Stimulated activated CD8-positive, alpha-beta memory T cell treated with anti-CD3 and anti-CD28 coated beads, Interleukin-4, amount 100 ng/mL, for 4 hours (primary cell): ENCODE measurements at regions not wholly inside any gene's neighbourhood (a gene's known extent, or its start where the extent isn't known, plus 50 kb on each side); places are given as distances from the start of the nearest gene placed in this dataset.
"Not testable (repeated sequence)": the region's sequence is repeated elsewhere in the genome, so short reads cannot be mapped to it uniquely, and the experiment has no call there.

Source experiments
- DNase-seq, 2 donors: peaks; one replicate each; pipeline ENCODE4 v3.0.0-alpha.2; 2020; ENCODE audit warnings: low read depth in 2 of 2, low spot score in 1 of 2

DNA sequence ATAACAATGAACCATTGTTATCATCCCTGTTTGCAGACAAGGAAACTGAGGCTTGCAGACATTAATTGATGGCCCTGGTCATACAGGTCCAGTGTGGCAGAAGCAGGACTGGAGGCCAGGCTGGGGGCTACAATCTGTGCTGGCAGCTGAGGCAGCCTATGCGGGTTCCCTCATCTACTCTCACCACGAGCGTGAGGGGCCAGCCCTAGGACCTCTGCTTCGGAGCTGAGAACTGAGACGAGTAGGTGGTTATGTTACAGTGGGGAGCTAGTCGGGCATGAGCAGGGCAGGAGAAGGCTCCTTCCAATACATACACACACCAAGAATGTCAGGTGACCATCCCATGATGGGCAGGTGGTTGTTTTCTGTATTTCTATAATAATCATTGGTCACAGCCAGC is 82.2 kb upstream of the ASB18 start:
- DNase-seq: no peak

GRCh38 chr2:236348279-236348678 is 84.1 kb upstream of the ASB18 start:
- DNase-seq: no peak

DNA sequence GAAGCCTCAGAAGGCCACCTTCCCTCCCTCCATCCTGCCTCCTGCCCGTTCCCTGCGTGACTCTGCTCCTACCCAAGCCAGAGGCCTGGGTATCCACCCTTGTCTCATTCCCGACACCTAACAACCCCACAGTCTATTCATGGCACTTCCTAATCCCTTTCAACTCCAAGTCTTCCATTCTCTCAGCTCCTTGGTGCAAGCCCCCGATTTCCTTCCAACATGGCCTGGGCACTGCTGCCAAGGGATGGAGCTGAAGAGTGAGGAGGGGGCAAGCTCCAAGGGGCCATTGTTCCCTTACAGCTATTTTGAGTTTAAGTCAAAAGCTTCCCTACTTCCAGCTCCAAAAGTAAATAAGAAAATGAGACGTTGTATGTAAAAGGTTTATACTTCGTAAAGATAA is 84.8 kb upstream of the ASB18 start:
- no peak for DNase-seq

DNA sequence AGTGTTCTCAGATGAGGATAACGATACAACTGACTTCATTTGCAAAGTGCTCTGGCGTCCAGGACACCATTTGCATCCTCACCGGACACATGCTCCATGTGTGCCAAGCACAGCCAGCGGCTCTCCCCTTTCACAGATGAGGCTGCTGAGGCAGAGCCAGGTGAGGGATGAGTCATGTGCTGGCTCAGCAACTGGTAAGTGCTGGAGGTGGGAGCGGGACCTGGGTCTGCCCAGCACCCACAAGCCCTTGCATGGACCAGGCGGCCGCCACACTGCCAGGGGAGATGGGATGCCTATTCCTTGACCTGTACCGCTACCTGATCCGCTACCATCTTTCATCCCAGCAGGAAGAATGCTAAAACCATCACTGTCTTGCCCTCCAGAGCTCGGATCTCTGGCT is 86.2 kb upstream of the ASB18 start:
- no peak for DNase-seq

- DNase-seq: no peak
These were observed 87.8 kb upstream of the ASB18 start for GRCh38 chr2:236351966-236352525.

- DNase-seq: no peak
These were observed 88.8 kb upstream of the ASB18 start for GRCh38 chr2:236352761-236353593.

DNA sequence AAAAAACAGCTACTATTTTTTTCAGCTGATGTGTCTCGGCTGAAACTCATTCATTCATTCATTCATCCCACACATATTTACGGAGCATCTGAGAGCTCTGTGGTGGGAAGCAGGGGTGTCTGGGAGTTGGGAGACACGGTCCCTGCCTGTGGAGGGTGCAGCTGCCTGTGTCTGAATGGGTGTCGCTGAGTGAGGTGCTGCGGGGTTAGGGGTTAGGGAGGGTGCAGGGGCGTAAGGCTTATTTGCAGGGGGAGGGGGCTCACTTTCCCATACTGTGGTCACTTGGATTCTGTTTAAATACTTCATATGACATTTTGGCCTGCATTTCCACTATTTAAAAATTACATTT is 89.4 kb upstream of the ASB18 start:
- no peak for DNase-seq

GRCh38 chr2:236354056-236354940 is 90.1 kb upstream of the ASB18 start:
- DNase-seq: no peak

- no peak for DNase-seq
These were observed 90.9 kb upstream of the ASB18 start for GRCh38 chr2:236354973-236355595.

DNA sequence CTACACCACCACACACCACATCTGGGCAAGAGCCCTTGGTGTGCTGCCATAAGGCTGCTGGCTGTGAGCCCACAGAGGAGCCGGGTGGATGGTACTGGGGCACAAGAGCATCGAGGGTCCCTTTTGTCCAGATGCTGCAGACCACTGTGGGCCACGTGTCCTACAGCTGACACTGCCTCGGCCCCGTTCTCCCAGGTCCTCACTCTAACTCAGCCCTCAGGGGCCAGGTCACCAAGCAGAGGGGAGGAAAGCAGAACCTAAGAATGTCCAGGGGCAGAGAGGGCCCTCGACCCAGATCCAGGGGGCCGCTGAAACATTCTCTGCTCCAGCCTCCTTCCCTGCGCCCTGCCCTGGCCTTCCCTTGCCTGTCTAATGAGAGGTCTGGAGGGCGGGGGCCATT is 91.7 kb upstream of the ASB18 start:
- DNase-seq: no peak

GRCh38 chr2:236356321-236356720 is 92.1 kb upstream of the ASB18 start:
- not testable (repeated sequence) for DNase-seq

- not testable (repeated sequence) for DNase-seq
These were observed 94.3 kb upstream of the ASB18 start for GRCh38 chr2:236358482-236358881.

DNA sequence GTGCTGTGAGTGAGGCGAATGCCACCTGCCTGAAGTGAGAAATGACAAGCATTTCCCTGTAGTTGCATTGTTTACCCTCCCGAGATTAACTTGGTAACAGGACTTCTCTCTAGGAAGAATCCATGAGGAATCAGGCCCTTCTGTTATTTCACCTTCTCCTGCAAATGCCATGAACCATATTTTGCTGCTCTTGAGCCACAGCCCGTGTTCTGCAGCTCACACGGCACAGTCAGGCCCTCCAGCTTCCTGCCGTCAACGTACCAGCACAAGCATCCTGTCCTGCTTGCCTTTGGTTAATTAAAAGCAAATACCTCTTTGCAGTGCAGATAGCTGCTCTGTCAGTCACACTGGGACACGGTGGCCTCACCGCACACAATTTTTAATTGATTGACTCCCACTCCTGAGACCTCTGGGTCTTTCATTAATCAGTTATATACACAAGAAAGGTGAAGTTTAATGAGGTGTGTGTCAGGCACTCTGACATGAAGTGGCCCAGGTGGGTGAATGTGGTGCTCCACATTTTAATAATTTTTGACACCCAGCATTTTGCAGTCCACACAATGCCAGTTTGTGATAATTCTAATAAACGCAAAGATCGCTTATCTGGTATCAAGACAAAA is 95.3 kb upstream of the ASB18 start:
- no peak for DNase-seq

DNA sequence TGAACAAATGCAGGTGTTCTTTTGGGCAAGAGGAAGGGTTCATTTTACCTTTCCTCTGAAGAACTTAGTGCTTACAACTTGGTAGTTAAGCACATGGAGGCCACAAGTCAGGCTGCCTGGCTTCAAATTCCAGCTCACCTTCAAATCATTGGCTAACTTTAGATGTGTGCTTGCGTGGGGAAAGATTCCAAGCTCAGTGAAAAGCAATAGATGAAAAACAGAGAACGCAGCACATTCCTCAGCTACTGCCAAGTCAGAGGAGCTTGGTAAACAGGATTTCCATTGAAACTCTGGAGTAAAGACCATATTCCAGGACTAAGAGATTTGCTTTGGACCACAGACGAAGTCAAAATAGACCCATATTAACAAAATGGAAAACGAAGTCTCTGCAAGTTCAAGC is 96.3 kb upstream of the ASB18 start:
- DNase-seq: no peak

GRCh38 chr2:236363711-236364277 is 99.6 kb upstream of the ASB18 start:
- DNase-seq: no peak

DNA sequence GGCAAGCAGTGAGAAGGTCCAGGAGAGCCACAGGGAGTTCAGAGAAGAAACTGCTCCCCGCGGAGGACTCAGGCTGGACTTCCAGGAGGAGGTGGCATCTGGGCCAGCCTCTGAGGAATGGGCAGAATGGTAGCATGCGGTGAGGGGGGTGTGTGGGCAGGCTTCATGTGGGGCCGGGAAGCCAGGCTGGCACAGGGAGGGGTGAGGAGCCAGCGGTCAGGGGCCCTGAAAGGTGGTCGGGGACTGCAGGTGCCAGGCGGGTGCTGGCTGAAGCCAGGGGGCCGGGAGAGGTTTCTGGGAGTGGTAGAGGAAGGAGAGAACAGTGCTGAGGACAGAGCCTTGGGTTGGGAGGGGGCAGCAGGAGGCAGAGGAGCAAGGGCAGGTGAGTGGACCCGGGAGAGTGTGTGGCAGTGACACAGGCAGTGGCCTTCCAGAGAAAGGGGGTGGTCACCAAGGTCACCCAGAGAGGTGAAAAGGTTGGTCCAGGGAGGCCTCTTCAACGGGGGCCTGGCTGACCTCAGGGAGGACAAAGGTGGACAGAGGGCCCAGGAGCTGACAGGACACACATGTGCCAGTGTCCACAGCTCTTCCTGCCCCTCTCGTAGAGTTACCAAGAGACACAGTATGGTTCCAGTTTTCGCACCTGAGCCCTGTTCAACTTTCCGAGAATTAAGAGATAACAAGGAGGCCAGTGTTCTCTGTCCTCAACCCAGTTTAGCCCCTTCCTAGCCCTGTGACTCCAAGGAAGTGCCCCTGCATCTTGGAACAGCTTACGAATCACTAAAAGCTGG is 101.2 kb upstream of the ASB18 start:
- no peak for DNase-seq

GRCh38 chr2:236366049-236366387 is 101.8 kb upstream of the ASB18 start:
- no peak for DNase-seq

DNA sequence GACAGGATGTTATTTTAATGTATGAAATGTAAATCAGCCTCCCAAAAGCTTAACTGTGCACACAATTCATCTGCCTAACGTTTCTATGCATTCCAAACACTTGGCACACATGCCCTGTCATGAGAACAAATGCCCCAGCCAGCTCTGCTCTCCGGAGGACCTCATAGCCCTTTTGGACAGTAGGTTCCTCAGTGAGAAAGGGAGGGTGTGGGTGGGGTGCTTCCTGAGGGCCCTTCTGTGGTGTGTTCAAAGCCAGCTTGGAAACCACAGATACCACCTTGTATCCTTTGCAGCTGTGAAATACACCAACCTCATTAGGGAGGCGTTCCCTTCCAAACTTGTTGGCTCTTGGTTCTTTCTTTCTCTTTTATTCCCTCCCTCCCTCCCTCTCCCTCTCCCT is 102.2 kb upstream of the ASB18 start:
- no peak for DNase-seq

DNA sequence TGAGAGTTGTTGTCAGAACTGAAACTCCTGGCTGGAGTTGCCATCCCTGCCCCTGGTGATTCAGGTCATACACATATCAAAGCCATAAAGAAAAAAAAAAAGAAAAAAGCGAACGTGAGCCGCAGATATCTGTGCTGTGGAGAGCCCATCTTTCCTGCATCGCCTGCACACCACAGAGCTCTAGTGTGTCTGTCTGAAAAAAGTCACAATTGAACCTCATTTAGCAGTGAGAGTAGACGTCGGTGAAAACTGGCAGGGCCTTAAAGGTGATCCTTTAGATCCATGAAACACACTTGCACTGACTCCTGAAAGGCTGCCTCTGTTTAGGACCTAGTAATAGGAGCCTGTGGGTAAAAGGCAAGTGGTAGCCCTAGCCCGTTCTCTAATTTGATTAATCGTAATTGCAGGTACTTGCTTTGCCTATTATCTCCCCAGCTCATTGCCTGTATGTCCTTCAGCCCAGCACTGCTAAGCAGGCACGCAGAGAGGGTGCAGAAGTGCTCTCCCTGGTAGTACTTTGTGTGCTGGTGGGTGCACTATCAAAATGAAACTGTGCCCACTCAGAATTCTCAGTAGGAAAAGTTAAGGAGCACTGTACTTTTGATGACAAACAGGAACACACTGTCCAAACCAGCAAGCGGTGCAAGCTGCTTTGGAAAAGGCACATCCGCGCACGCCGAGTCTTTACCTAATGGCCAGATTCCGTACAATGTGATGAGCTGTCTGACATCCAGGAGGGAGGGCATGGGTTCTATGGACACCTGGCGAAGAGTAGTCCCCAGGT is 103.5 kb upstream of the ASB18 start:
- no peak for DNase-seq
